ENCODE measurements at regions not wholly inside any gene's neighbourhood (a gene's known extent, or its start where the extent isn't known, plus 50 kb on each side); places are given as distances from the start of the nearest gene placed in this dataset.

- DNase-seq (ENCODE audit: low read depth) = no peak
These were observed 855.6 kb downstream of the C6orf118 start for GRCh38 chr6:164453835-164454234.

- no peak for DNase-seq (ENCODE audit: low read depth)
These were observed 866.8 kb downstream of the C6orf118 start for GRCh38 chr6:164442572-164442971.

GRCh38 chr6:164439331-164439730 lies 870.1 kb downstream of the C6orf118 start:
- DNase-seq (ENCODE audit: low read depth) = no peak

GRCh38 chr6:164436976-164437375 lies 872.4 kb downstream of the C6orf118 start:
- DNase-seq (ENCODE audit: low read depth) = no peak

- DNase-seq (ENCODE audit: low read depth) = no peak
These were observed 881.5 kb downstream of the C6orf118 start for GRCh38 chr6:164427728-164428402.

- DNase-seq (ENCODE audit: low read depth) = no peak
These were observed 884.9 kb downstream of the C6orf118 start for GRCh38 chr6:164424489-164424888.

- DNase-seq (ENCODE audit: low read depth) = no peak
These were observed 890.3 kb downstream of the C6orf118 start for GRCh38 chr6:164419099-164419498.

GRCh38 chr6:164418262-164418588 lies 891.2 kb downstream of the C6orf118 start:
- DNase-seq (ENCODE audit: low read depth) = no peak

- no peak for DNase-seq (ENCODE audit: low read depth)
These were observed 891.7 kb downstream of the C6orf118 start for GRCh38 chr6:164417537-164418261.

- DNase-seq (ENCODE audit: low read depth) = no peak
These were observed 893.4 kb downstream of the C6orf118 start for GRCh38 chr6:164415832-164416563.

GRCh38 chr6:164414695-164415094 lies 894.7 kb downstream of the C6orf118 start:
- DNase-seq (ENCODE audit: low read depth) = no peak

GRCh38 chr6:164412566-164412965 lies 896.8 kb downstream of the C6orf118 start:
- no peak for DNase-seq (ENCODE audit: low read depth)

GRCh38 chr6:164410017-164410416 lies 899.4 kb downstream of the C6orf118 start:
- DNase-seq (ENCODE audit: low read depth) = no peak

- no peak for DNase-seq (ENCODE audit: low read depth)
These were observed 899.9 kb downstream of the C6orf118 start for GRCh38 chr6:164409309-164410009.

GRCh38 chr6:164408868-164409267 lies 900.5 kb downstream of the C6orf118 start:
- no peak for DNase-seq (ENCODE audit: low read depth)

GRCh38 chr6:164404812-164405488 lies 904.5 kb downstream of the C6orf118 start:
- no peak for DNase-seq (ENCODE audit: low read depth)

GRCh38 chr6:164401871-164402270 lies 907.5 kb downstream of the C6orf118 start:
- no peak for DNase-seq (ENCODE audit: low read depth)

- no peak for DNase-seq (ENCODE audit: low read depth)
These were observed 910.8 kb downstream of the C6orf118 start for GRCh38 chr6:164398647-164399046.

- no peak for DNase-seq (ENCODE audit: low read depth)
These were observed 913.0 kb downstream of the C6orf118 start for GRCh38 chr6:164396071-164397047.

- DNase-seq (ENCODE audit: low read depth) = no peak
These were observed 929.6 kb downstream of the C6orf118 start for GRCh38 chr6:164379795-164380194.

- no peak for DNase-seq (ENCODE audit: low read depth)
These were observed 931.1 kb downstream of the C6orf118 start for GRCh38 chr6:164378330-164378729.
